BE2C (cell line): ENCODE measurements at regions not wholly inside any gene's neighbourhood (a gene's known extent, or its start where the extent isn't known, plus 50 kb on each side); places are given as distances from the start of the nearest gene placed in this dataset.

Experiments used
- DNase-seq: peaks from one replicate; pipeline ENCODE4 v3.0.0-alpha.2; 2020
- H3K27me3 ChIP-seq: fragments of 250-450 bp; sonication (Bioruptor Pico); 2 replicates; pipeline ENCODE4 v1.5.1; 2020; ENCODE audit warnings: mild to moderate bottlenecking
- H3K36me3 ChIP-seq: fragments of 250-450 bp; sonication (Bioruptor Pico); 2 replicates; pipeline ENCODE4 v1.5.1; 2020; ENCODE audit warnings: mild to moderate bottlenecking
- H3K4me1 ChIP-seq: fragments of 250-450 bp; sonication (Bioruptor Pico); 2 replicates; pipeline ENCODE4 v1.5.1; 2020
- H3K4me3 ChIP-seq: 2 replicates; pipeline ENCODE4 v1.5.1; 2011; ENCODE audit warnings: low read depth, low read length
- H3K9me3 ChIP-seq: fragments of 250-450 bp; sonication (Bioruptor Pico); 2 replicates; pipeline ENCODE4 v1.5.1; 2020
- TF ChIP-seq, protein P1 (sequence below): IDR thresholded peaks from 2 replicates; pipeline ENCODE4 v1.5.1; 2012; ENCODE audit warnings: mild to moderate bottlenecking, low read depth, low read length

DNA sequence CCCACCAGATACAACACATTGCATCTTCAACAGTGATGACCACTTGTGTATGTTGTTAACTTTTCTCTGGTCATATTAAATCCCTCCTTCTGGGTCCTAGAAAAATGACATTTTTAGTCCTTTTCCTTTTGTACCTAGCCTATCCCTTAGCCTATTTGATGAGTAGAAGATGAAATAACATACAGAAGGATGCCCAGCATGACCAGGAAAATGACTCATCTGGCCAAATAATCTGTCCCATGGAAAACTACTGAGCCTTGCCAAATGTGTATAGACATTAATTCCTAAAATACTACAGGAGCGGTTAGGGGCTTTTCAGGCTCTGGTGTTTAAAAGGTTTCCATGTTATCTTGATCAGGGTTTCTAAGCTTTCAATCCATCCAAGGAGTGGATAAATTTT lies 129.0 kb upstream of the KCNIP4 start:
- H3K4me1 ChIP-seq, result no peaks in the 10 kb centered on the region
- no peak overlapping the region for H3K4me3 ChIP-seq
- H3K9me3 ChIP-seq, result no peaks in the 10 kb centered on the region
- no peaks in the 10 kb centered on the region for H3K27me3 ChIP-seq
- DNase-seq, result no peak
- TF ChIP-seq, protein P1, sequence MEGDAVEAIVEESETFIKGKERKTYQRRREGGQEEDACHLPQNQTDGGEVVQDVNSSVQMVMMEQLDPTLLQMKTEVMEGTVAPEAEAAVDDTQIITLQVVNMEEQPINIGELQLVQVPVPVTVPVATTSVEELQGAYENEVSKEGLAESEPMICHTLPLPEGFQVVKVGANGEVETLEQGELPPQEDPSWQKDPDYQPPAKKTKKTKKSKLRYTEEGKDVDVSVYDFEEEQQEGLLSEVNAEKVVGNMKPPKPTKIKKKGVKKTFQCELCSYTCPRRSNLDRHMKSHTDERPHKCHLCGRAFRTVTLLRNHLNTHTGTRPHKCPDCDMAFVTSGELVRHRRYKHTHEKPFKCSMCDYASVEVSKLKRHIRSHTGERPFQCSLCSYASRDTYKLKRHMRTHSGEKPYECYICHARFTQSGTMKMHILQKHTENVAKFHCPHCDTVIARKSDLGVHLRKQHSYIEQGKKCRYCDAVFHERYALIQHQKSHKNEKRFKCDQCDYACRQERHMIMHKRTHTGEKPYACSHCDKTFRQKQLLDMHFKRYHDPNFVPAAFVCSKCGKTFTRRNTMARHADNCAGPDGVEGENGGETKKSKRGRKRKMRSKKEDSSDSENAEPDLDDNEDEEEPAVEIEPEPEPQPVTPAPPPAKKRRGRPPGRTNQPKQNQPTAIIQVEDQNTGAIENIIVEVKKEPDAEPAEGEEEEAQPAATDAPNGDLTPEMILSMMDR, result no peak
- no peaks in the 10 kb centered on the region for H3K36me3 ChIP-seq

DNA sequence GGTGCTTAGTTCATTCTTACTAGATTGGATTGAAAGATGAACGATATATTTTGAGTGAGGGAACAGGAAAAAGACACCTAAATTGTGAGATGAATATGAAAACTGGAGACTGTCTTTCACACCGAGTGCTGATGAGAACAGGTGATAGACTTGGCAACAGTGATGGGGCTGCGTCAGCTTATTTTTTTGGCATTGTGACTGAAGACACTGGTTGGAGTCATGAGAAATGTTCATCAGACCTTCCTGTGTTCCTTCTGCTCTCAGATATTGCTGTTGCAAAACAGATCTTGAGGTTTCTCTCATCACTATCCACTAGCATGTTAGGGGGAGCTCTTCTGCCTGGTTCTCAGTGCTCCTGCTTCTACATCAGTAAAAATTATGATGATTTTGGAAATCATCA lies 124.2 kb upstream of the KCNIP4 start:
- TF ChIP-seq, protein P1, result no peak
- H3K4me3 ChIP-seq, result no peak overlapping the region
- no peaks in the 10 kb centered on the region for H3K27me3 ChIP-seq
- no peaks in the 10 kb centered on the region for H3K4me1 ChIP-seq
- H3K9me3 ChIP-seq, result no peaks in the 10 kb centered on the region
- DNase-seq, result no peak
- H3K36me3 ChIP-seq, result no peaks in the 10 kb centered on the region

DNA sequence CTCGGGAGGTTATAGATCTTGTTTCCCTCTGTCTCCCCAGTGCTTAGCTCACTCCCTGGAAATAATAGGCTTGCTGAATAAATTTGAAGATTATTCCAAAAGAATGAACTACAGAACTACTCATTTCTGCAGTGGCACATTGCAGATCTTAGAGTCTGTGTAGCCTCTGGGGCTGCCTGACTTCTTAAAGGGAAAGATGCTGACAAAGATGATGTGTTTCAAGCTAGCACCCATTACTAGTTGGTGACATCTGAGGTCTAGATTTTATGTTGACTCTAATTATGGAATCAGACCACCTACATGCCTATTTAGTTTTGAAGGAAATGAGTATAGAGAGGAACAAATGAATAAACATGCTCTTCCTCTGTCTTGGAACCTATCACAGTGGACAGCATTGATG lies 123.7 kb upstream of the KCNIP4 start:
- Histone ChIP-seq H3K4me3 (no peak overlapping the region), H3K4me1 (no peaks in the 10 kb centered on the region), H3K36me3 (no peaks in the 10 kb centered on the region), H3K27me3 (no peaks in the 10 kb centered on the region), H3K9me3 (no peaks in the 10 kb centered on the region)
- DNase-seq, result no peak
- TF ChIP-seq, protein P1, result no peak

DNA sequence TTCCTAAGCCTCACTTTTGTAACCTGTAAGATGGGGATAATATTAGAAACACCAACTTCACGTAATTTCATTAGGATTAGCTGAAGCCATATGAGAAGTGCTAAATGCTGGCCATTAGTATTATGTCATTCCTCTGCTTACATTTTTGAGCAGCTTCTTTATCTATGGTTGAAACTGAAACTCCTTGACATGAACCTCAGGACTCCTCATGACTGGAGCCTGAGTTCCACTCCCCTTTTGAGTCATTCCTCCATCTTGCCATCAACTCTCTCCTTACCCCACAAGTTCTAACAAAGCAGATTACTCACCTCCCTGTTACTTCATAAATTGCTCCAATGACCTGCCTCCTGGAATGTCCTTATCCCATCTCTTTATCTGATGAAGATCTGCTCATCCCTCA lies 123.2 kb upstream of the KCNIP4 start:
- TF ChIP-seq, protein P1, result no peak
- Histone ChIP-seq H3K9me3 (no peaks in the 10 kb centered on the region), H3K4me3 (no peak overlapping the region), H3K27me3 (no peaks in the 10 kb centered on the region), H3K4me1 (no peaks in the 10 kb centered on the region), H3K36me3 (no peaks in the 10 kb centered on the region)
- DNase-seq, result no peak

DNA sequence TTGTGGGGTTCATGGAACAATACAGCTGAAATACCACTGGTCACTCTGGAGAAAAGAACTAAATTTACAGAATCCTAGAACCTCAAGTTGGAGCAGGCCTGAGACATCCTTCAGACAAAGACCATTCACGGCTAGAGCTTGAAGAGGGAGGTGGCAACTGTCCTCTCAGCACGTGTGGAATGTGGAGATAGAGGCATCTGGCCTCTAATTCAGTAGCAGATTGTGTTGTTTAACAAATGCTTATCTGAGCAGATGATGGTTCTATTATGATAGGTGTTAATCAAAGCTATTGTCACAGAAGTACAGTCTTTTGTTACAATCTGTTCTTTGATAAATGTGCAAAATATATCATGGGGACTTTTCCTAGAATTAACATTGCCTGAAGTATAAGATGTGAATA lies 121.7 kb upstream of the KCNIP4 start:
- Histone ChIP-seq H3K9me3 (no peaks in the 10 kb centered on the region), H3K36me3 (no peaks in the 10 kb centered on the region), H3K4me1 (no peaks in the 10 kb centered on the region), H3K4me3 (no peak overlapping the region), H3K27me3 (no peaks in the 10 kb centered on the region)
- TF ChIP-seq, protein P1, result no peak
- DNase-seq, result no peak

DNA sequence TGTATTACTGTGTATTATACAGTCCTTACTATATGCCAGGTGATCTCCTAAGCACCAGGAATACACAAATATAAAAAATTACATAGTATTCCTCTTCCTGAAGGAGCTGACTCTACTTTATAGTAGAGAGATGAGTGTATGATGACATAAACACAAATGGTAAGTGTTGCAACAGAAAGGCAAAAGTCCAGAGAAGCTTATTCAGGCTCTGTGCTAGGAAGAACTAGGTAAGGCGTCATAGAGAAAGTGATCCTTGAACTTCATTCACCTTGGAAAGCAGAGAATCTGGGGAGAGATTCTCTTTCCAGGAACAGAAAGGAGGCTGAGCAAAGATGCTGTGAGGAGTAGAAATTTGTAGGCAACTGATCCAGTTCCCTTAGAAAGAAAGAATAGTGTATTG lies 115.0 kb upstream of the KCNIP4 start:
- TF ChIP-seq, protein P1, result no peak
- Histone ChIP-seq H3K4me1 (no peaks in the 10 kb centered on the region), H3K27me3 (no peaks in the 10 kb centered on the region), H3K9me3 (no peaks in the 10 kb centered on the region), H3K4me3 (no peak overlapping the region), H3K36me3 (no peaks in the 10 kb centered on the region)
- DNase-seq, result no peak
